Endothelial cell (in vitro differentiated cells): ENCODE measurements at regions not wholly inside any gene's neighbourhood (a gene's known extent, or its start where the extent isn't known, plus 50 kb on each side); places are given as distances from the start of the nearest gene placed in this dataset.

Source experiments
- DNase-seq: peaks from one replicate; pipeline ENCODE4 v3.0.0; 2021; ENCODE audit warnings: low spot score
- H3K27ac Mint-ChIP-seq: one replicate; pipeline ENCODE4 v1.8.0; 2021; ENCODE audit warnings: mixed read lengths, inconsistent platforms; ENCODE audit not compliant: unreplicated experiment
- H3K27me3 Mint-ChIP-seq: one replicate; pipeline ENCODE4 v1.8.0; 2021; ENCODE audit warnings: mild to moderate bottlenecking, moderate library complexity, mixed read lengths, inconsistent platforms; ENCODE audit not compliant: unreplicated experiment
- H3K36me3 Mint-ChIP-seq: one replicate; pipeline ENCODE4 v1.8.0; 2021; ENCODE audit warnings: mild to moderate bottlenecking, low read depth, mixed read lengths, inconsistent platforms; ENCODE audit not compliant: unreplicated experiment
- H3K4me1 Mint-ChIP-seq: one replicate; pipeline ENCODE4 v1.8.0; 2021; ENCODE audit warnings: mild to moderate bottlenecking, mixed read lengths, inconsistent platforms; ENCODE audit not compliant: unreplicated experiment
- H3K4me3 Mint-ChIP-seq: one replicate; pipeline ENCODE4 v1.8.0; 2021; ENCODE audit warnings: mild to moderate bottlenecking, mixed read lengths, inconsistent platforms; ENCODE audit not compliant: unreplicated experiment
- H3K9me3 Mint-ChIP-seq: one replicate; pipeline ENCODE4 v1.8.0; 2021; ENCODE audit warnings: mixed read lengths, inconsistent platforms; ENCODE audit not compliant: unreplicated experiment
- CTCF ChIP-seq: fragments of 200-600 bp; sonication (generic); IDR thresholded peaks from one replicate; pipeline ENCODE4 v1.5.0; 2021; ENCODE audit warnings: antibody characterized with exemption; ENCODE audit not compliant: unreplicated experiment

DNA sequence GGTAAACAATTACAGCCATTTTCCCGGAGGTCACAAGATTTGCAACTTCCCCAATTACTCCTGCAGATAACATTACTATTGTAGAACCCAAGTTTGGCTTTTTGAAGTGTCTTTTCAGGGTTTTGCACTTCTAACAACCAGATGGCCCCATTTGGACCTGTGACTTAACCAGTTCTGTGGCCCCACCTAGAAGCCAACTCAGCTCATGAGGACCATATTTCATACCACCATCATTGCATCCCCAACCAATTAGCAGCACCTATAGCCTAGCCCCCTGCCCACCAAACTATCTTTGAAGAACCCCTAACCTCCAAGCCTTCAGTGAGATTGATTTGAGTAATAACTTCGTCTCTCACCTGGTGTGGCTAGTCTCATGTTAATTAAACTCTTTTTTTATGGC lies 51.3 kb upstream of the WDR11 start:
- no peak overlapping the region for H3K4me3 Mint-ChIP-seq
- DNase-seq, result no peak
- H3K9me3 Mint-ChIP-seq, result no peaks in the 10 kb centered on the region
- H3K27me3 Mint-ChIP-seq, result no peaks in the 10 kb centered on the region
- no peak for TF ChIP-seq CTCF
- H3K4me1 Mint-ChIP-seq, result no peaks in the 10 kb centered on the region
- no peak overlapping the region for H3K27ac Mint-ChIP-seq
- H3K36me3 Mint-ChIP-seq, result no peaks in the 10 kb centered on the region

- no peak overlapping the region for H3K4me3 Mint-ChIP-seq
- no peaks in the 10 kb centered on the region for H3K36me3 Mint-ChIP-seq
- no peaks in the 10 kb centered on the region for H3K4me1 Mint-ChIP-seq
- no peaks in the 10 kb centered on the region for H3K27me3 Mint-ChIP-seq
- no peak overlapping the region for H3K27ac Mint-ChIP-seq
- no peak for DNase-seq
- H3K9me3 Mint-ChIP-seq, result no peaks in the 10 kb centered on the region
- no peak for TF ChIP-seq CTCF
Observed at GRCh38 chr10:120800528-120801323, 50.4 kb upstream of the WDR11 start.
